Colon (tissue), 2 donors: ENCODE measurements at regions not wholly inside any gene's neighbourhood (a gene's known extent, or its start where the extent isn't known, plus 50 kb on each side); places are given as distances from the start of the nearest gene placed in this dataset.

Experiments used
- FAIRE-seq: peaks from 2 replicates; lab custom pipeline; 2012; peaks lifted over from hg19 to GRCh38; lab: Jason Lieb, UNC
- donor health status: control.
- donor health status: control.

- no peak for FAIRE-seq
Measured at GRCh38 chr18:30334781-30335180, 707.8 kb downstream of the DSC3 start.

DNA sequence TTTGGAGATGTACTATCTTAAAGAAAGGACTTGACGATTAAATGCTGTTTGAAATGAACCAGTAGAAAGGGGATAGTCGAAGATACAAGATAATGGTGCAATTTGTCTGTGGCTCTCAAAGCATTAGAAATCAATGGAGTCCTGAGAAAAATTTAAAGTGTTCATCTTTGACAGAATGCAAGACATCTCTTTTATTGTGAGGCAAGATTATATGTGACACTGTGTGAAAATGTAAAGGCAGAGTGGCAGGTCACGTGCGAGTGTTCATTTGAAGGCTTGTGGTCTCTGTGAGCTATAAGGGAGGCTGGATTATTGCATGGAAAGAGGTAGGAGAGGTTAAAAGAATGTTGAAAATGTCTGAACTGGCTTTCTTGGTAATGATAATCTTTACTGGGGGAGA is 709.2 kb downstream of the DSC3 start:
- FAIRE-seq = no peak

GRCh38 chr18:30328839-30329238 is 713.7 kb downstream of the DSC3 start:
- FAIRE-seq = no peak

DNA sequence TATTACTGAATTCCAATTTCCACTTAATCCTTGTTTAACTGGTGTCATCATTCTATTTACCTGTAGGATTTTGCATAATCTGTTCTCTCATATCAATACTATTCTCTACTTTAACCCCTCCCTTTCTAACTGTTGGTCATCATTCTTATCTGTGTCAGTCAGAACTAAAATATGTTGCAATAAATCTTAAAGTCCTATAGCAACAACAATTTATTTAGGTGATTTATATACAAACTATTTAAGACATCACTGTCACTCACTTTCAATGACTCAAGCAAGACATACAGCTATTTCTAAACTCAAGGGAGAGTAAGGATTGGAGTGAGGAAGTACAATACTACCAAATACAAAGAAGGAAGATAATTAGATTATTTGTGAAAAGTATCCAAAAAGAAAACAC is 740.4 kb downstream of the DSC3 start:
- no peak for FAIRE-seq

GRCh38 chr18:30298769-30299168 is 743.8 kb downstream of the DSC3 start:
- no peak for FAIRE-seq

DNA sequence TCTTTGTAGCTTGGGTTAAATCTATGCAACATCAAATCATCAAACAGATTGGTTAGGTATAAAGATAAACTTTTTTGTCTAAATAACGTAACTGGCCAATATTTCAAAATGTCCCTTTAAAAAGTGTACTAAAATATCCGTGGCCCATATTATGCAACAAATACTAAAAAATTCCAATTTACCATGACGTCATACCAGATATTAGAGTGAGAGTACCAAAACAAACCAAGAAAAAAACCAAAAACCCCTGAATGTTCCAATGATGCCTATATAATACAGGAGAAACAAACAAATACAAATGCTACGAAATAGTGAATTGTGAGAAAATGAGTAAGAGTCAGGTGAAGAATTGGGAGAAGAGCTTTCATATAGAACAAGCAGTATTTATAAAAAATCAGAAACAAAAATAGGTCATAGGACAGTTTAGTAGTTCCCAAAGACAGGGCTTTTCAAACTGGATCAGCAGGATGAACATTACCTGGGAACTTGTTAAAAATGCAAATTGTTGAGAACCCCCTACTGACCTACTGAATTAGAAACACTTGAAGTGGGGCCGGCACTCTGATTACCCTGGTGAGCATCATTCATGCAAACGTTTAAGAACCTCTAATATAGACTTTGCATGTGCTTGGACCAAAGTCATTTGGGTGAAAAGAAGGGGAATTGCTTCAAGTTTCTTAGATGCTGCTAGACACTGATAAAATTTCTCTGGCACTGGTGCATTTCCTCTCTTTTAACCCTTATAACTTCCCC is 753.7 kb downstream of the DSC3 start:
- no peak for FAIRE-seq

DNA sequence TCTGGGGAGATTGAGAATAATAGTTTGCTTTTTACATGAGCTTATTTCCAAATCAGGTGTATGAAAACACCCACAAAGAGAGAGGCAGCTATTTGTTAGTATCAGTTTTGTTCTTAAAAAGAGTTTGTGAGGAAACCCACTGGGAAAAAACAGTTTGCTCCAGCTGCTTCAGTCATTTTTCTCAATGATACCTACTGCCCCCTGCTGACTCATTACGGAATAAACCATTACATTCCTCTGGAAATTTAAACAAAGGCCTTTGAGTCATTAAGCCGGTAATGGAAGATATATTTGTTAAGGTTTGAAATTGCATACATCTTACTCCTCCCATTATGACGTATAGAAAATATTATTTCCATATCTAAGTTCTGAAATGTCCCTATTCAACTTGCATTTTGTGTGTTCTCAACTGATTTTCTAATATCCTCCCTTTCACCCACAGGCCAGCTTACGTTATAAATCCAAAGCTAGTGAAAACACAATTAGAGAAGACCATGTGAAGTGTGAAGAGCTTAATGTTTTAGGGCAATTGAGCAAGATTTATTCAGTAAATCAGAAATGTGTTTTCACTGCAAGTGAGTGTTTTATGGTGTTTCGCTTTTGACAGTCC is 761.6 kb downstream of the DSC3 start:
- no peak for FAIRE-seq

DNA sequence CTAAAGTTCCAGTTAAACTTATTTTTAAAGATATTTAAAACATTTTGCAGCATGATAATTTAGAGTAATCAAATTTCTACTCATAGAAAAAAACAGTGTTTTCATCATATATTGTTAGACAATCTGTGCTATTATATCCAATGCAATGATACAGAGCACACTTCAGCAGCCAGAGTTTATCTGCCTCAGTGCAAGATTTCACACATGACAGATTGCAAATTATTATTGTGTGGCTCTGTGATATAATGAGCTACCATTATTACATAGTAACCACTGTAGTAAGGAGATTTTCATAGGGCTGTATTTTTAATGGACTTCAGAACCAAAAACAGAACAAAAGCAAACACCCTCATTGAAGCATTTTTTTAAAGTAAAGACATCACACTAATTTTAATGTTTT is 762.4 kb downstream of the DSC3 start:
- no peak for FAIRE-seq

GRCh38 chr18:30277676-30278075 is 764.9 kb downstream of the DSC3 start:
- FAIRE-seq = no peak

DNA sequence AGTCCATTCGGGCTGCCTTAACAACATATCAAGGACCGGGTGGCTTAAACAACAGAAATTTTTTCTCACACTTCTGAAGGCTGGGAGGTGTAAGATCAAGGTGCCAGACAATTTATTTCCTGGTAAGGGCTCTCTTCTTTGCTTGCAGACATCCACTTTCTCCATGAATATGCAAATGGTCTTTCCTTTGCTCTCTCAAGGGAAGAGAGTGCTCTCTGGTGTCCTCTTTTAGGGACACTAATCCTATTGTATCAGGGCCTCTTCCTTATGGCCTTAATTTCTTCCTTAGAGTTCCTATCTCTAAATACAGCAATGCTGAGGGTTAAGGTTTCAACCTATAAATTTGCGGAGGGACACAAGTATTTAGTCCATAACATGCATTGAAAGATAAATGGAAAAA is 770.8 kb downstream of the DSC3 start:
- FAIRE-seq = no peak

DNA sequence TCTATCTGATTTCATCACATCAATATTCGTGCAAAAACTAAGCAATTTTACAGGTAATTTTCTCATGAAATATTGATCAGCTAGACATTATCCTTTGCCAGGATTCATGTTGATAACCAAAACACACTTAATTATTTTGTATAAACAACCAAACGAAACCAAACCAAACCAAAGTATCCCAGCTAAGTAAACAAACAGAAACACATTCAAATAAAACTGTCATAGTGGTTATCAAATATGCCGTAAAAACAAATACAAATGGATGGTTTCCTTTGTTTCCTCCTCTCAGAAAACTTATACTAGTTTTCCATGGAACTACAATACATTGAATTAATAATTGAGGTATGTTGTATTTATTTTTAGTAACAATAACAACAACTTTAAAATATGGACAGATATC is 777.4 kb downstream of the DSC3 start:
- FAIRE-seq = peak; percentile 18

DNA sequence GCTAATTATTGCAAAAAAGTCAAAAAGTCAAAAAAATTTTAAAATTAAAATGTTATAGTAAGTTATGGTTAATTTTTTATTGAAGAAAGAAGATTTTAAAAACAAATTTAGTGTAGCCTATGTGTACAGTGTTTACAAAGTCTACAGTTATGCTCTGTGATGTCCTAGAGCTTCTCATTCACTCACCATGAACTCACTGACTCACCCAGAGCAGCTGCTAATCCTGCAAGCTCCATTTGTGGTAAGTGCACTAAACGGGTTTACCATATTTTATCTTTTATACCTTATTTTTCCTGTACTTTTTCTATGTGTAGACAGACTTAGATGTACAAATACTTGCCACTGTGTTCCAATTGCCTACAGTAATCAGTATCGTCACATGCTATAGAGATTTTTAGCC is 788.2 kb downstream of the DSC3 start:
- FAIRE-seq = no peak

DNA sequence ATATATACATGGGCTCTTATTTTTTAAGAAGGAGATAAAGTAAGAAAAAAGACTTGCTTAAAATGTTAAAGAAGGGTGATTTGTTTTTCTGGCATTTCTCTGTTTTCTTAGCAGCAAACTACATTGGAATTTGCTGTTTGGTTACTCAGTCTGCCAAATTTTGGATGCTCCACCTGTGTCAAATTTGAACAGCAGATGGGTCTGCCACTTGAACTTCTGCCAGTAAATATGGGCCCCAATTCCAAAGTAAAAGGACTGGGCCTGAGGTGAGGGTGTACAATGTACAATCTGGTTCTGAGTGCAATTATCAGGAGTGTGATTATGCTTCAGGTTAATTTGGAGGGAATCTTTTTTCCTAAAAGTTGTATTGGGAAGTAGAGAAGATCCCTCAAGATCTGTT is 794.5 kb downstream of the DSC3 start:
- FAIRE-seq = no peak

DNA sequence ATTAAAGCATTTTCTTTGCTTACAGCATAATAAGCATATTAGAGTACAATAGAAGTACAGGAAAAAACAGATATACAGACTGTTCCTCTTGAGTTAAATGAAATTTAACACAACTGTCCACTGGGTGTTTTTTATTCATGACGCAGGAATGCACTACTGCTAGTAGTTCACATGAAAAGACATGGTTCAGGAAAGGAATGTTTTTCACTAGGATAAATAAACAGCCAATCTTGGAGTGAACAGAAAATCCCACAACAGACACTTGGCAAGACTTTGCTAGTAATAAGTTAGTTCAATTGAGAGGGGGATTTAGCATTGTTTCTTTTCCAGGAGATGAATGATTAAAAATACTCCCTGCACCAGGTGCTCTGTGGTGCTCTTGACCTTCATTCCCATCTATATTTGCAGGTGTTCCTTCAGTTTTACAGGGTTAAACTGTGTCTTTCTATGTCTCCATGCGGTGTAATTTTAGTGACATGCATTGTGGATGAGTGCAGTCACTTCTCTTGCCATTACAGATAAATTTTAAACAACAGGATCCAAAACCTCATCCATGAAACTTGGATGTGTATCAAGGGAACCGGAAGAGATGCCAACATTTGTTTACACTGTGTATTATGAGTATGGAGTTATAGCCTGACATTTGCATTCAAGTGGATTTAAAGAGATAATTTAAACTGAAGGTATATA is 796.6 kb downstream of the DSC3 start:
- FAIRE-seq = no peak

GRCh38 chr18:30234755-30235154 is 807.8 kb downstream of the DSC3 start:
- no peak for FAIRE-seq

DNA sequence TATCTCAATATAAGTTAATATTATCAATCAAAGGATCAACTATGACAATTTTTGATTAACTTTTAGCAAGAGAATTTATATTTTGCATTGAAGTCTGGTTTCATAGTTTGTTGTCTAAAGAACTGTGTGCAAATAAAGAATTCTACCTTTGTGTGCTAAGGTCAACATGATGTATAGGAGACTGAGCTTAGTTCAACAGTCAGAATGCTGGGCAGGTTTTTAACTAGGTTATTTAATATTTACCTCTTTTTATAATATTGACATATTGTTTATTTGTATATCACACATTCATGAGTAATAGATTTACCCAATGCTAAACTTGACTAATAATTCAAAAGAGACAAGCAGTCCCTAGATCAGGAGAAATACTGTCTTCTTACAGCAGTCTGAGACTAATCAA is 831.4 kb downstream of the DSC3 start:
- FAIRE-seq = no peak

DNA sequence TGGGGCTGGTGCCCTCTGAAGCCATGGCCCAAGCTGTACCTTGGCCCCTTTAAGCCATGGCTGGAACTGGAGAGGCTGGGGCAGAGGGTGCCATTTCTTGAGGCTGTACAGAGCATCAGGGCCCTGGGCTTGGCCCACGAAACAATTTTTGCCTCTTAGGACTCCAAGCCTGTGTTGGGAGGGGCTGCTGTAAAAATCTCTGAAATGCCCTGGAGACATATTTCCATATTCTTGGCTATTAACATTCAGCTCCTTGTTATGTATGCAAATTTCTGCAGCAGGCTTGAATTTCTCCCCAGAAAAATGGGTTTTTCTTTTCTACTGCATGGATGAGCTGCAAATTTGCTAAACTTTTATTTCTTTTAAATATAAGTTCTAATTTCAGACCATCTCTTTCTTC is 834.0 kb downstream of the DSC3 start:
- no peak for FAIRE-seq

GRCh38 chr18:30192216-30192615 is 850.3 kb downstream of the DSC3 start:
- no peak for FAIRE-seq

- no peak for FAIRE-seq
Measured at GRCh38 chr18:30186245-30186644, 856.3 kb downstream of the DSC3 start.

GRCh38 chr18:30177056-30177455 is 865.5 kb downstream of the DSC3 start:
- no peak for FAIRE-seq

DNA sequence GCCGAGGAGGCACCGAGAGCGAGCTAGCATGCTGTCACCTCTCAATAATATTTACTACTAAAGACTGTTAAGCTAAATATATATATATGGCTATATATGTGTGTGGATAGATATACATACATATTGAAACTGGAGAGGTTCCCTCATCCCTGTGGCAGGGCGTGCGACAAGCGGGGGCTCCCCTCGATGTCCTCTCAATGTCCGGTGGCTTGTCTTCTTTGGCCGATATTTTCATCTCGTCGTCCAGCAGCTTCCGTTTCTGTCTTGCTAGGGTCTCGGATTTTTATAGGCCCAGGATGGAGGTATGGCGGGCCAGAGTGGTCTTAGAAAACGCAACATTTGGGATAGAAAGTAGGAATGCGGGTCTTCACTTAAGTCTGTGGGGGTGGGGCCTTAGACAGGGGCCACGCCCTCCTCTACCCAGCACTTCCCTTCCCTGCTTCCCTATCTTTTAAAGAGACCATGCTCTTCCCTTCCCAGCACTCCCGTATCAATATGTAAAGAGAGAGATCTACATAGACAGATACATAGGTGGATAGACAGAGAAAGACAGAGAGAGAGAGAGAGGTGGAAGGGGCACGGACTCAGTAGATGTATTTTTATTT is 866.8 kb downstream of the DSC3 start:
- no peak for FAIRE-seq

GRCh38 chr18:30175061-30175574 is 867.4 kb downstream of the DSC3 start:
- FAIRE-seq = no peak

GRCh38 chr18:30163573-30163972 is 879.0 kb downstream of the DSC3 start:
- FAIRE-seq = no peak
